Liver (tissue), 3 donors: ENCODE measurements at regions not wholly inside any gene's neighbourhood (a gene's known extent, or its start where the extent isn't known, plus 50 kb on each side); places are given as distances from the start of the nearest gene placed in this dataset.

Source experiments
- CTCF ChIP-seq: fragments of 150-350 bp; IDR thresholded peaks from 2 replicates; pipeline ENCODE4 v1.5.1; 2017; ENCODE audit warnings: improper control_type of control experiment, low read depth, low read length; ENCODE audit not compliant: missing input control
- FOXA1 ChIP-seq: IDR thresholded peaks from 2 replicates; pipeline ENCODE4 v1.6.1; 2016; ENCODE audit warnings: antibody characterized with exemption
- GABPA ChIP-seq, 2 donors: IDR thresholded peaks in 1 of 2; conservative IDR thresholded peaks in 1 of 2; 2 replicates each; pipeline ENCODE4 v1.6.1; 2016; ENCODE audit warnings: antibody characterized with exemption in 2 of 2, mild to moderate bottlenecking in 1 of 2, moderate library complexity in 1 of 2
- JUND ChIP-seq, 2 donors: IDR thresholded peaks; 2 replicates each; pipeline ENCODE4 v1.6.1; 2016; ENCODE audit warnings: antibody characterized with exemption in 2 of 2
- NR2F2 ChIP-seq: IDR thresholded peaks from 2 replicates; pipeline ENCODE4 v1.6.1; 2016; ENCODE audit warnings: antibody characterized with exemption
- RAD21 ChIP-seq, 2 donors: IDR thresholded peaks; 2 replicates each; pipeline ENCODE4 v1.6.1; 2016; ENCODE audit warnings: antibody characterized with exemption in 2 of 2, mild to moderate bottlenecking in 2 of 2
- TAF1 ChIP-seq: conservative IDR thresholded peaks from 2 replicates; pipeline ENCODE4 v1.6.1; 2016; ENCODE audit warnings: antibody characterized with exemption, mild to moderate bottlenecking
- TF ChIP-seq, protein P1 (sequence below): IDR thresholded peaks from 2 replicates; pipeline ENCODE4 v1.6.1; 2016; ENCODE audit warnings: antibody characterized with exemption
- TF ChIP-seq, protein P2 (sequence below): IDR thresholded peaks from 2 replicates; pipeline ENCODE4 v1.6.1; 2016; ENCODE audit warnings: antibody characterized with exemption, mild to moderate bottlenecking
- donor health status: healthy.
- donor health status: healthy.

DNA sequence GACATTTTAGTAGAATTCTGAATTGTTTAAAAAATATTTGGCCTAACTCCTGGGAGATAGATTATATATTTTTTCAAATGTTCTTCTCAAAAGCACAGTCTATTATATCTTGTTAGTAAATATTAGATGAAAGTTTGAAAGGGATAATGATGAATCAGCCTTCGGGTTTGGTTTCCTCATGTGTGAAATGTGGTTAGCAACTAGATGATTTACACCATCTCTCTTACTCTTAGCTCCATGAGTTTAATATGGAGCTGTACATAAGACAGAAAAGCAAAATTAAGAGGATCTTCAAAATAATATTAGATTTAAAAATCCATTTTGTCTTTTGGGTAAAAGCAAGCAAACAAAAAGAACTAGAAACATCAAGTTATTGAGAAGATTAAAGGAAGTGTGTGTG is 120.8 kb upstream of the SFRP2 start:
- TF ChIP-seq, protein P1, sequence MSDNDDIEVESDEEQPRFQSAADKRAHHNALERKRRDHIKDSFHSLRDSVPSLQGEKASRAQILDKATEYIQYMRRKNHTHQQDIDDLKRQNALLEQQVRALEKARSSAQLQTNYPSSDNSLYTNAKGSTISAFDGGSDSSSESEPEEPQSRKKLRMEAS: no peak
- TF ChIP-seq JUND (IDR thresholded peaks at IDR 0.05): no peak
- TF ChIP-seq CTCF: no peak
- TF ChIP-seq GABPA (IDR thresholded peaks at IDR 0.05 in 1 of 2, conservative IDR thresholded peaks at IDR 0.05 in 1 of 2): no peak
- no peak for TF ChIP-seq TAF1
- TF ChIP-seq RAD21 (IDR thresholded peaks at IDR 0.05): no peak
- TF ChIP-seq, protein P2, sequence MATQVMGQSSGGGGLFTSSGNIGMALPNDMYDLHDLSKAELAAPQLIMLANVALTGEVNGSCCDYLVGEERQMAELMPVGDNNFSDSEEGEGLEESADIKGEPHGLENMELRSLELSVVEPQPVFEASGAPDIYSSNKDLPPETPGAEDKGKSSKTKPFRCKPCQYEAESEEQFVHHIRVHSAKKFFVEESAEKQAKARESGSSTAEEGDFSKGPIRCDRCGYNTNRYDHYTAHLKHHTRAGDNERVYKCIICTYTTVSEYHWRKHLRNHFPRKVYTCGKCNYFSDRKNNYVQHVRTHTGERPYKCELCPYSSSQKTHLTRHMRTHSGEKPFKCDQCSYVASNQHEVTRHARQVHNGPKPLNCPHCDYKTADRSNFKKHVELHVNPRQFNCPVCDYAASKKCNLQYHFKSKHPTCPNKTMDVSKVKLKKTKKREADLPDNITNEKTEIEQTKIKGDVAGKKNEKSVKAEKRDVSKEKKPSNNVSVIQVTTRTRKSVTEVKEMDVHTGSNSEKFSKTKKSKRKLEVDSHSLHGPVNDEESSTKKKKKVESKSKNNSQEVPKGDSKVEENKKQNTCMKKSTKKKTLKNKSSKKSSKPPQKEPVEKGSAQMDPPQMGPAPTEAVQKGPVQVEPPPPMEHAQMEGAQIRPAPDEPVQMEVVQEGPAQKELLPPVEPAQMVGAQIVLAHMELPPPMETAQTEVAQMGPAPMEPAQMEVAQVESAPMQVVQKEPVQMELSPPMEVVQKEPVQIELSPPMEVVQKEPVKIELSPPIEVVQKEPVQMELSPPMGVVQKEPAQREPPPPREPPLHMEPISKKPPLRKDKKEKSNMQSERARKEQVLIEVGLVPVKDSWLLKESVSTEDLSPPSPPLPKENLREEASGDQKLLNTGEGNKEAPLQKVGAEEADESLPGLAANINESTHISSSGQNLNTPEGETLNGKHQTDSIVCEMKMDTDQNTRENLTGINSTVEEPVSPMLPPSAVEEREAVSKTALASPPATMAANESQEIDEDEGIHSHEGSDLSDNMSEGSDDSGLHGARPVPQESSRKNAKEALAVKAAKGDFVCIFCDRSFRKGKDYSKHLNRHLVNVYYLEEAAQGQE: no peak
- TF ChIP-seq NR2F2: no peak
- TF ChIP-seq FOXA1: no peak
